ENCODE measurements at regions not wholly inside any gene's neighbourhood (a gene's known extent, or its start where the extent isn't known, plus 50 kb on each side); places are given as distances from the start of the nearest gene placed in this dataset.

DNA sequence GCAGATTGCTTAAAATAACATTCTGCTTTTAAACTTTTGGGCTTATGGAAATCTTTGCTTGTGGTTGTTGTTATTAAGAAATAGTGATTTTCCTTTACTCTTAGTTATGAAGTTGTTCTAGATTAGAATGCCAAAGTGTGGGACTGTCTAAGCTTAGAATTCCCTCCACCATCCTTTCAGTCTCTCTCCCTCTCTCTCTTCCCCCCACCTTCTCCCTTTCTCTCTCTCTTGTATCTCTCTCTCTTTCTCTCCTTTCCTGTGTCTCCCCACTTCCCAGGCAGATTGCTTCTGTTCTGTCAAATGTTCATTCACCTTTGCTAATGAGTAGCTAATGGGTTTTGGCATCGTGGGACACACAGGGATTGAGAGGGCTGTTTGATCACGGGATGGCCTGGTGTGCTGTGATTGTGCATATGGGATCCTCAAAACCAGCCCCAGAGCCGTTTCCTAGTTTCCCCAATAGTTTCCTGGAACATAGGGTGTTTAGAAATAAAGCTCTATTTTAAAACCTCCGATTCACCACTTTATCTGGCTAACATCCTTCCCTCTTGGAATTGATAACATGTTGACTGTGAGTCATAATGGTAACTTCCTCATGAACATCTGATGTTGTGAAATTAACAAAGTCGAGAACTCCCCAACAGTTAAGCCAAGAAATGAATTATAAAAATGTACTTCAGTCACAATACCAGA, 502.6 kb downstream of the TMEM114 start:
- Histone ChIP-seq H3K27ac (ENCODE audit: low read depth, low read length) (no peak overlapping the region), H2BK15ac (ENCODE audit: low read length) (no peak overlapping the region), H2BK12ac (ENCODE audit: low read depth, low read length) (no peak overlapping the region), H2BK5ac (ENCODE audit: low read depth, low read length) (no peak overlapping the region), H3K79me1 (ENCODE audit: low read depth, low read length) (no peaks in the 10 kb centered on the region), H4K5ac (ENCODE audit: insufficient read length, low read depth, low read length) (no peak overlapping the region), H3K23ac (ENCODE audit: insufficient read length) (no peak overlapping the region), H2AK5ac (ENCODE audit: low read depth, low read length) (no peak overlapping the region), H3K56ac (replicated peaks; ENCODE audit: insufficient read length, low read depth, low read length) (no peak overlapping the region), H3K4me2 (ENCODE audit: insufficient read depth in 1 of 2, low read depth in 2 of 2, low read length in 2 of 2) (no peak overlapping the region), H3K79me2 (ENCODE audit: control insufficient read depth in 1 of 2, insufficient read depth in 2 of 2, low read length in 2 of 2) (no peaks in the 10 kb centered on the region), H2BK120ac (replicated peaks; ENCODE audit: low read depth, low read length) (no peak overlapping the region), H3K4me1 (replicated peaks in 1 of 4; ENCODE audit: control insufficient read depth in 3 of 4, insufficient read depth in 4 of 4, low read length in 3 of 4) (no peaks in the 10 kb centered on the region), H2BK20ac (ENCODE audit: low read length) (no peak overlapping the region), H4K20me1 (replicated peaks in 1 of 2; ENCODE audit: control insufficient read depth in 1 of 2, insufficient read depth in 2 of 2, low read length in 2 of 2) (no peaks in the 10 kb centered on the region), H3K9me3 (ENCODE audit: insufficient read depth in 2 of 2, low read depth in 1 of 2, low read length in 1 of 2) (no peaks in the 10 kb centered on the region), H3K36me3 (ENCODE audit: control insufficient read depth in 2 of 4, insufficient read depth in 4 of 4, low read length in 3 of 4) (no peaks in the 10 kb centered on the region), H3K18ac (ENCODE audit: extremely low read depth, low read length) (no peak overlapping the region), H4K8ac (ENCODE audit: extremely low read depth, insufficient read depth, low read length) (no peak overlapping the region), H3K4me3 (ENCODE audit: extremely low read depth in 1 of 4, insufficient read depth in 2 of 4, low read depth in 3 of 4, low read length in 4 of 4) (no peak overlapping the region), H3K27me3 (replicated peaks in 1 of 4; ENCODE audit: control insufficient read depth in 3 of 4, extremely low read depth in 1 of 4, insufficient read depth in 3 of 4, low read length in 3 of 4) (no peaks in the 10 kb centered on the region), H3K4ac (replicated peaks; ENCODE audit: insufficient read length, low read depth, low read length) (no peak overlapping the region), H3K9ac (replicated peaks in 1 of 4; ENCODE audit: extremely low read depth in 1 of 4, low read depth in 3 of 4, low read length in 3 of 4) (no peak overlapping the region), H3K14ac (ENCODE audit: insufficient read length) (no peak overlapping the region), H4K91ac (replicated peaks; ENCODE audit: insufficient read length, low read length) (no peak overlapping the region), H3K23me2 (ENCODE audit: low read depth, low read length) (no peaks in the 10 kb centered on the region; the same call in 1 of the 2 replicates), H2AFZ (ENCODE audit: low read length) (no peak overlapping the region)
- TF ChIP-seq SUZ12 (IDR thresholded peaks at IDR 0.05; ENCODE audit: low read length), result no peak
- 88% methylated on average over 5 of the region's 5 CpGs; no CpG with 5 or more reads in 1 of the 2 experiments for WGBS, 2 experiments (ENCODE audit: extremely low coverage in 1 of 2, insufficient coverage in 1 of 2, insufficient read length in 1 of 2, insufficient replicate concordance in 2 of 2, low coverage in 1 of 2, low lambda C conversion rate in 2 of 2, missing lambda C conversion rate in 1 of 2)
- CTCF ChIA-PET (ENCODE audit: partially characterized antibody), result no interaction called here
- no peak for DNase-seq (ENCODE audit: low read depth in 1 of 2, low spot score in 2 of 2)
- FAIRE-seq, result no peak
- POLR2A ChIA-PET (ENCODE audit: partially characterized antibody), result no interaction called here
